HepG2 (cell line): ENCODE measurements at regions not wholly inside any gene's neighbourhood (a gene's known extent, or its start where the extent isn't known, plus 50 kb on each side); places are given as distances from the start of the nearest gene placed in this dataset.

ENCODE experiments used
- ATAC-seq: fragments of 200-7000 bp; cut with Tn5 transposase; 3 replicates; pipeline ENCODE4 v1.9.1; 2020; ENCODE audit warnings: mild to moderate bottlenecking, moderate library complexity
- BruUV-seq: library from RNA; stranded (reverse); fragments of 400-500 nt; replicated peaks from 2 replicates; lab custom pipeline; 2021; lab: Mats Ljungman, UMichigan
- CTCF ChIA-PET: fragments of 300-600 bp; formaldehyde crosslinking; extraction: SDS; loops from one replicate; lab custom pipeline; 2021; ENCODE audit warnings: low total read pairs, inconsistent platforms, low intra/inter-chr PET ratio; lab: Yijun Ruan, JAX
- POLR2A ChIA-PET: fragments of 350-600 bp; sonication (Branson Sonifier 250); formaldehyde crosslinking; loops from one replicate; lab custom pipeline; 2020; ENCODE audit warnings: antibody characterized with exemption, inconsistent platforms; lab: Yijun Ruan, JAX
- DNase-seq: peaks from one replicate; pipeline ENCODE4 v3.0.0-alpha.2; 2015; ENCODE audit warnings: low spot score
- FAIRE-seq: peaks from 3 replicates; lab custom pipeline; 2011; peaks lifted over from hg19 to GRCh38; lab: Jason Lieb, UNC
- H2AFZ ChIP-seq: one replicate; pipeline ENCODE4 v1.6.1; 2011; ENCODE audit warnings: low read length, inconsistent platforms
- H3K27ac ChIP-seq: fragments of 300-600 bp; 3 replicates; pipeline ENCODE4 v1.8.0; 2011; ENCODE audit warnings: mixed run types, mild to moderate bottlenecking, mixed read lengths, low read length, inconsistent platforms; ENCODE audit not compliant: insufficient read depth; ENCODE audit errors: extremely low read length
- H3K27me3 ChIP-seq, 2 experiments: fragments of 200-600 bp in 1 of 2; 2 replicates in 1 of 2; 3 replicates in 1 of 2; pipeline versions ENCODE4 v1.6.0 to v1.8.0; 2011; ENCODE audit warnings: low read length in 2 of 2, mild to moderate bottlenecking in 2 of 2, moderate library complexity in 2 of 2, inconsistent platforms in 1 of 2; ENCODE audit not compliant: insufficient read depth in 2 of 2, control insufficient read depth in 1 of 2
- H3K36me3 ChIP-seq, 2 experiments: fragments of 200-600 bp in 1 of 2; replicated peaks in 1 of 2; 2 replicates in 1 of 2; 3 replicates in 1 of 2; pipeline versions ENCODE4 v1.5.1 to v1.8.0; 2011; ENCODE audit warnings: low read length in 2 of 2, inconsistent platforms in 1 of 2; ENCODE audit not compliant: insufficient read depth in 2 of 2, control insufficient read depth in 1 of 2
- H3K4me1 ChIP-seq: 2 replicates; pipeline ENCODE4 v1.5.1; 2012; ENCODE audit warnings: low read length, inconsistent platforms; ENCODE audit not compliant: insufficient read depth
- H3K4me2 ChIP-seq: 2 replicates; pipeline ENCODE4 v1.6.0; 2011; ENCODE audit warnings: low read depth, low read length, inconsistent platforms
- H3K4me3 ChIP-seq, 3 experiments: fragments of 200-600 bp in 1 of 3; sonication (generic), shearing (Covaris generic) in 1 of 3; replicated peaks in 1 of 3; 2 replicates each; pipeline ENCODE4 v1.5.1; 2011 to 2016; ENCODE audit warnings: low read length in 3 of 3, inconsistent platforms in 2 of 3, low read depth in 2 of 3, mild to moderate bottlenecking in 2 of 3, control low read depth in 1 of 3, mixed read lengths in 1 of 3; ENCODE audit not compliant: insufficient read depth in 1 of 3
- H3K79me2 ChIP-seq: one replicate; pipeline ENCODE4 v1.6.1; 2011; ENCODE audit warnings: low read length, inconsistent platforms; ENCODE audit not compliant: insufficient read depth
- H3K9ac ChIP-seq: 2 replicates; pipeline ENCODE4 v1.6.0; 2011; ENCODE audit warnings: mild to moderate bottlenecking, low read depth, low read length, inconsistent platforms; ENCODE audit not compliant: insufficient read depth
- H3K9me3 ChIP-seq: 2 replicates; pipeline ENCODE4 v1.5.1; 2012; ENCODE audit warnings: mild to moderate bottlenecking, low read length
- H4K20me1 ChIP-seq: 2 replicates; pipeline ENCODE4 v1.6.0; 2011; ENCODE audit warnings: inconsistent platforms, mild to moderate bottlenecking, low read length, moderate library complexity; ENCODE audit not compliant: insufficient read depth
- CREM ChIP-seq, 2 experiments: sonication (generic) in 1 of 2; formaldehyde crosslinking in 1 of 2; IDR thresholded peaks; 2 replicates each; pipeline versions ENCODE4 v1.4.0 to v1.6.1; 2016 to 2020; ENCODE audit warnings: antibody characterized with exemption in 1 of 2, mild to moderate bottlenecking in 1 of 2, missing genetic modification reagents in 1 of 2
- EZH2 ChIP-seq: conservative IDR thresholded peaks from 2 replicates; pipeline ENCODE4 v1.6.1; 2012; ENCODE audit warnings: mild to moderate bottlenecking, low read depth, low read length, moderate library complexity
- GABPA ChIP-seq, 2 experiments: IDR thresholded peaks; 2 replicates each; pipeline ENCODE4 v1.6.1; 2011 to 2016; ENCODE audit warnings: low read depth in 2 of 2, low read length in 1 of 2, missing biosample characterization in 1 of 2, missing genetic modification characterization in 1 of 2
- GTF2F1 ChIP-seq: fragments of 150-350 bp; IDR thresholded peaks from 2 replicates; pipeline ENCODE4 v1.6.1; 2014; ENCODE audit warnings: low read length
- GZF1 ChIP-seq: sonication (generic); formaldehyde crosslinking; IDR thresholded peaks from 2 replicates; pipeline ENCODE4 v1.5.1; 2020; ENCODE audit warnings: mild to moderate bottlenecking, missing genetic modification reagents
- HMGXB4 ChIP-seq, 2 experiments: sonication (generic) in 1 of 2; formaldehyde crosslinking in 1 of 2; IDR thresholded peaks; 2 replicates each; pipeline versions ENCODE4 v1.4.0 to v1.6.1; 2018 to 2020; ENCODE audit warnings: missing genetic modification reagents in 2 of 2, borderline replicate concordance in 1 of 2, low read depth in 1 of 2, mild to moderate bottlenecking in 1 of 2, missing biosample characterization in 1 of 2
- IKZF4 ChIP-seq: sonication (generic); formaldehyde crosslinking; IDR thresholded peaks from 2 replicates; pipeline ENCODE4 v1.5.1; 2020; ENCODE audit warnings: borderline replicate concordance, mild to moderate bottlenecking, low read depth, missing genetic modification reagents; ENCODE audit errors: not compliant biosample characterization
- IRF1 ChIP-seq: sonication (generic); formaldehyde crosslinking; IDR thresholded peaks from 2 replicates; pipeline ENCODE4 v1.4.0; 2020; ENCODE audit warnings: low read depth, mild to moderate bottlenecking, missing genetic modification reagents
- MTA3 ChIP-seq: sonication (generic); formaldehyde crosslinking; IDR thresholded peaks from 2 replicates; pipeline ENCODE4 v1.4.0; 2020; ENCODE audit warnings: missing genetic modification reagents
- NBN ChIP-seq: fragments of 450-650 bp; conservative IDR thresholded peaks from 2 replicates; pipeline ENCODE4 v1.6.1; 2017
- NPAS2 ChIP-seq: sonication (generic); formaldehyde crosslinking; IDR thresholded peaks from 2 replicates; pipeline ENCODE4 v1.8.0; 2022; ENCODE audit warnings: mild to moderate bottlenecking, missing genetic modification reagents, borderline replicate concordance
- TCF7 ChIP-seq: sonication (generic); IDR thresholded peaks from 2 replicates; pipeline ENCODE4 v1.6.1; 2016; ENCODE audit warnings: antibody characterized with exemption, low read depth
- ZNF484 ChIP-seq: sonication (generic); formaldehyde crosslinking; IDR thresholded peaks from 2 replicates; pipeline ENCODE4 v1.5.1; 2020; ENCODE audit warnings: mild to moderate bottlenecking, low read depth, missing genetic modification reagents, borderline replicate concordance
- ZSCAN21 ChIP-seq: sonication (generic); formaldehyde crosslinking; IDR thresholded peaks from 2 replicates; pipeline ENCODE4 v1.8.0; 2022; ENCODE audit warnings: mild to moderate bottlenecking, missing genetic modification reagents, moderate library complexity, borderline replicate concordance
- WGBS: methylation state at CpG from one replicate; pipeline ENCODE4 v1.1.6; 2017; ENCODE audit warnings: low lambda C conversion rate; 5-methylcytosine and 5-hydroxymethylcytosine counted together
- in situ Hi-C: cut with HindIII; loops from 2 replicates; pipeline ENCODE4 v1.10.0; 2017; ENCODE audit warnings: low pct_unique_long_range_greater_than_20kb; ENCODE audit not compliant: extremely low pct_ligation_motif_present
- intact Hi-C: fragments of 100-400 bp; cut with micrococcal nuclease; formaldehyde crosslinking; loops from one replicate; pipeline ENCODE4 v1.10.0; 2022; ENCODE audit not compliant: unreplicated experiment
- TF ChIP-seq, protein P1 (sequence below): IDR thresholded peaks from 2 replicates; pipeline ENCODE4 v1.6.1; 2016; ENCODE audit warnings: missing genetic modification reagents, missing compliant biosample characterization
- TF ChIP-seq, protein P2 (sequence below): sonication (generic); formaldehyde crosslinking; IDR thresholded peaks from 2 replicates; pipeline ENCODE4 v1.5.1; 2020; ENCODE audit warnings: missing genetic modification reagents, mild to moderate bottlenecking, borderline replicate concordance

- no peak for TF ChIP-seq NPAS2 (CRISPR knock-in tag)
- TF ChIP-seq, all 625 proteins: peak for 0
Measured at GRCh38 chr11:29483831-29484230, 533.0 kb downstream of the KCNA4 start (continued).

- ATAC-seq = no peak
- FAIRE-seq = no peak
Measured at GRCh38 chr11:29482510-29482909, 534.3 kb downstream of the KCNA4 start.

More at GRCh38 chr11:29482510-29482909, 534.3 kb downstream of the KCNA4 start:
- no peaks in the 10 kb centered on the region; a peak in 1 of 5 replicates for H3K27me3 ChIP-seq
- no peak overlapping the region for H3K4me2 ChIP-seq
- H3K4me3 ChIP-seq = no peak overlapping the region
- H3K79me2 ChIP-seq = no peaks in the 10 kb centered on the region
- no TSS peak for BruUV-seq
- H3K9me3 ChIP-seq = no peaks in the 10 kb centered on the region
- in situ Hi-C loops (no loop called here), intact Hi-C loops (no loop called here)
- POLR2A ChIA-PET = no interaction called here
- DNase-seq = no peak
- no peak overlapping the region for H2AFZ ChIP-seq
- no peaks in the 10 kb centered on the region for H3K4me1 ChIP-seq
- TF ChIP-seq ZNF484 (CRISPR knock-in tag) = no peak
- no peak for TF ChIP-seq IRF1 (CRISPR knock-in tag)
- no peak for TF ChIP-seq TCF7
- no peak for TF ChIP-seq ZSCAN21 (CRISPR knock-in tag)
- TF ChIP-seq GZF1 = no peak
- TF ChIP-seq, protein P1, sequence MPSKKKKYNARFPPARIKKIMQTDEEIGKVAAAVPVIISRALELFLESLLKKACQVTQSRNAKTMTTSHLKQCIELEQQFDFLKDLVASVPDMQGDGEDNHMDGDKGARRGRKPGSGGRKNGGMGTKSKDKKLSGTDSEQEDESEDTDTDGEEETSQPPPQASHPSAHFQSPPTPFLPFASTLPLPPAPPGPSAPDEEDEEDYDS = no peak
- TF ChIP-seq GABPA (IDR thresholded peaks at IDR 0.05; ENCODE audit: low read depth, low read length) = no peak
- TF ChIP-seq GABPA (CRISPR knock-in tag; IDR thresholded peaks at IDR 0.05; ENCODE audit: low read depth) = no peak
- no peak for TF ChIP-seq MTA3 (CRISPR knock-in tag)
- TF ChIP-seq, protein P2, sequence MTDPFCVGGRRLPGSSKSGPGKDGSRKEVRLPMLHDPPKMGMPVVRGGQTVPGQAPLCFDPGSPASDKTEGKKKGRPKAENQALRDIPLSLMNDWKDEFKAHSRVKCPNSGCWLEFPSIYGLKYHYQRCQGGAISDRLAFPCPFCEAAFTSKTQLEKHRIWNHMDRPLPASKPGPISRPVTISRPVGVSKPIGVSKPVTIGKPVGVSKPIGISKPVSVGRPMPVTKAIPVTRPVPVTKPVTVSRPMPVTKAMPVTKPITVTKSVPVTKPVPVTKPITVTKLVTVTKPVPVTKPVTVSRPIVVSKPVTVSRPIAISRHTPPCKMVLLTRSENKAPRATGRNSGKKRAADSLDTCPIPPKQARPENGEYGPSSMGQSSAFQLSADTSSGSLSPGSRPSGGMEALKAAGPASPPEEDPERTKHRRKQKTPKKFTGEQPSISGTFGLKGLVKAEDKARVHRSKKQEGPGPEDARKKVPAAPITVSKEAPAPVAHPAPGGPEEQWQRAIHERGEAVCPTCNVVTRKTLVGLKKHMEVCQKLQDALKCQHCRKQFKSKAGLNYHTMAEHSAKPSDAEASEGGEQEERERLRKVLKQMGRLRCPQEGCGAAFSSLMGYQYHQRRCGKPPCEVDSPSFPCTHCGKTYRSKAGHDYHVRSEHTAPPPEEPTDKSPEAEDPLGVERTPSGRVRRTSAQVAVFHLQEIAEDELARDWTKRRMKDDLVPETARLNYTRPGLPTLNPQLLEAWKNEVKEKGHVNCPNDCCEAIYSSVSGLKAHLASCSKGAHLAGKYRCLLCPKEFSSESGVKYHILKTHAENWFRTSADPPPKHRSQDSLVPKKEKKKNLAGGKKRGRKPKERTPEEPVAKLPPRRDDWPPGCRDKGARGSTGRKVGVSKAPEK (CRISPR knock-in tag) = no peak
- TF ChIP-seq IKZF4 (CRISPR knock-in tag) = no peak
- no peak for TF ChIP-seq EZH2
- TF ChIP-seq HMGXB4 (CRISPR knock-in tag; IDR thresholded peaks at IDR 0.05; ENCODE audit: borderline replicate concordance in 1 of 2, low read depth in 1 of 2) = no peak
- TF ChIP-seq CREM (IDR thresholded peaks at IDR 0.05) = no peak
- TF ChIP-seq CREM (CRISPR knock-in tag; IDR thresholded peaks at IDR 0.05) = no peak
- no peak for TF ChIP-seq NBN
- TF ChIP-seq GTF2F1 = no peak
- WGBS = 8% methylated on average over 4 of the region's 4 CpGs
- no peak overlapping the region for H3K27ac ChIP-seq
- CTCF ChIA-PET = no interaction called here
- H3K36me3 ChIP-seq = no peaks in the 10 kb centered on the region
- H4K20me1 ChIP-seq = no peaks in the 10 kb centered on the region
- H3K9ac ChIP-seq = no peak overlapping the region
